B cell (primary cell): ENCODE measurements at regions not wholly inside any gene's neighbourhood (a gene's known extent, or its start where the extent isn't known, plus 50 kb on each side); places are given as distances from the start of the nearest gene placed in this dataset.

Experiments
- ATAC-seq: fragments of 200-7000 bp; cut with Tn5 transposase; one replicate; pipeline ENCODE4 v1.10.0; 2021; ENCODE audit warnings: low read depth, mild to moderate bottlenecking, moderate number of reproducible peaks, moderate library complexity
- CTCF ChIA-PET: fragments of 350-600 bp; sonication (Branson Sonifier 250); formaldehyde crosslinking; loops from one replicate; lab custom pipeline; 2021; ENCODE audit warnings: antibody characterized with exemption, inconsistent platforms; lab: Charles Lee
- POLR2A ChIA-PET: fragments of 350-600 bp; sonication (Branson Sonifier 250); formaldehyde crosslinking; loops from one replicate; lab custom pipeline; 2021; ENCODE audit warnings: antibody characterized with exemption; lab: Charles Lee
- DNase-seq: peaks from one replicate; pipeline ENCODE4 v3.0.0; 2013
- H2AFZ ChIP-seq: 2 replicates; pipeline ENCODE4 v1.6.1; 2012; ENCODE audit warnings: mild to moderate bottlenecking, low read depth, low read length; ENCODE audit not compliant: insufficient read depth, poor library complexity, severe bottlenecking
- H3K27ac ChIP-seq, 2 donors: 1 replicate in 1 of 2; 2 replicates in 1 of 2; pipeline ENCODE4 v1.5.1; 2012 to 2013; ENCODE audit warnings: low read length in 2 of 2, mild to moderate bottlenecking in 2 of 2, moderate library complexity in 1 of 2
- H3K27me3 ChIP-seq, 4 experiments: fragments of 200-600 bp in 1 of 4; sonication (generic) in 1 of 4; replicated peaks in 1 of 4; 1 replicate in 2 of 4; 2 replicates in 2 of 4; pipeline versions ENCODE4 v1.6.1 to v1.7.0; 2013 to 2016; ENCODE audit warnings: low read length in 3 of 4, mild to moderate bottlenecking in 2 of 4, mixed read lengths in 1 of 4, moderate library complexity in 1 of 4; ENCODE audit not compliant: insufficient read depth in 4 of 4, control insufficient read depth in 3 of 4; ENCODE audit errors: control extremely low read depth in 1 of 4
- H3K36me3 ChIP-seq, 2 experiments: replicated peaks in 1 of 2; 1 replicate in 1 of 2; 2 replicates in 1 of 2; pipeline versions ENCODE4 v1.6.1 to v1.7.1; 2013; ENCODE audit warnings: low read length in 1 of 2; ENCODE audit not compliant: insufficient read depth in 2 of 2, control insufficient read depth in 1 of 2; ENCODE audit errors: control extremely low read depth in 1 of 2, extremely low read depth in 1 of 2
- H3K4me1 ChIP-seq, 2 donors: fragments of 200-600 bp in 1 of 2; sonication (generic) in 1 of 2; 1 replicate in 1 of 2; 2 replicates in 1 of 2; pipeline versions ENCODE4 v1.5.1 to v1.6.1; 2013 to 2017; ENCODE audit warnings: low read length in 2 of 2; ENCODE audit not compliant: control insufficient read depth in 2 of 2, insufficient read depth in 2 of 2
- H3K4me2 ChIP-seq: replicated peaks from 2 replicates; pipeline ENCODE3; 2012; ENCODE audit warnings: mild to moderate bottlenecking, low read depth, low read length; ENCODE audit not compliant: poor library complexity, severe bottlenecking
- H3K4me3 ChIP-seq, 5 experiments: fragments of 200-600 bp in 1 of 5; sonication (generic) in 1 of 5; 1 replicate in 3 of 5; 2 replicates in 2 of 5; pipeline versions ENCODE4 v1.5.1 to v1.7.0; 2011 to 2016; ENCODE audit warnings: low read length in 4 of 5, mild to moderate bottlenecking in 4 of 5, low read depth in 2 of 5, control low read depth in 1 of 5, moderate library complexity in 1 of 5; ENCODE audit not compliant: insufficient read depth in 1 of 5; ENCODE audit errors: control extremely low read depth in 1 of 5, extremely low read depth in 1 of 5
- H3K79me2 ChIP-seq: fragments of 200-600 bp; sonication (generic); one replicate; pipeline ENCODE4 v1.6.0; 2016; ENCODE audit warnings: low read length; ENCODE audit not compliant: control insufficient read depth, insufficient read depth
- H3K9ac ChIP-seq: fragments of 200-600 bp; sonication (generic); 2 replicates; pipeline ENCODE4 v1.6.1; 2017; ENCODE audit warnings: mild to moderate bottlenecking, low read length, moderate library complexity
- H3K9me3 ChIP-seq, 3 donors: one replicate each; pipeline versions ENCODE4 v1.6.1 to v1.7.1; 2013; ENCODE audit warnings: low read length in 2 of 3; ENCODE audit not compliant: control insufficient read depth in 2 of 3, insufficient read depth in 1 of 3; ENCODE audit errors: control extremely low read depth in 1 of 3
- H4K20me1 ChIP-seq: 2 replicates; pipeline ENCODE4 v1.6.0; 2012; ENCODE audit warnings: mild to moderate bottlenecking, low read length; ENCODE audit not compliant: insufficient read depth, control insufficient read depth, poor library complexity, severe bottlenecking
- H3K27ac Mint-ChIP-seq: one replicate; pipeline ENCODE4 v1.8.0; 2021; ENCODE audit warnings: mixed read lengths
- H3K27me3 Mint-ChIP-seq: one replicate; pipeline ENCODE4 v1.8.0; 2021; ENCODE audit warnings: mixed read lengths
- H3K4me1 Mint-ChIP-seq: one replicate; pipeline ENCODE4 v1.8.0; 2021; ENCODE audit warnings: mixed read lengths
- H3K4me3 Mint-ChIP-seq: one replicate; pipeline ENCODE4 v1.8.0; 2021; ENCODE audit warnings: mixed read lengths
- H3K9me3 Mint-ChIP-seq: one replicate; pipeline ENCODE4 v1.8.0; 2022; ENCODE audit warnings: mixed read lengths; ENCODE audit not compliant: insufficient read depth
- EZH2 ChIP-seq: IDR thresholded peaks from 2 replicates; pipeline ENCODE4 v1.6.1; 2012; ENCODE audit warnings: borderline replicate concordance, low read depth, mild to moderate bottlenecking, moderate library complexity, low read length; ENCODE audit not compliant: insufficient read depth, poor library complexity, severe bottlenecking
- WGBS: methylation state at CpG from one replicate; pipeline ENCODE4 v1.1.5; 2013; ENCODE audit warnings: missing lambda C conversion rate; ENCODE audit not compliant: insufficient coverage; 5-methylcytosine and 5-hydroxymethylcytosine counted together
- intact Hi-C: fragments of 100-400 bp; cut with micrococcal nuclease; formaldehyde crosslinking; loops from one replicate; pipeline ENCODE4 v1.10.0; 2022
- TF ChIP-seq, protein P1 (sequence below): fragments of 200-600 bp; IDR thresholded peaks from one replicate; pipeline ENCODE4 v1.8.0; 2022; ENCODE audit warnings: antibody characterized with exemption, mild to moderate bottlenecking

DNA sequence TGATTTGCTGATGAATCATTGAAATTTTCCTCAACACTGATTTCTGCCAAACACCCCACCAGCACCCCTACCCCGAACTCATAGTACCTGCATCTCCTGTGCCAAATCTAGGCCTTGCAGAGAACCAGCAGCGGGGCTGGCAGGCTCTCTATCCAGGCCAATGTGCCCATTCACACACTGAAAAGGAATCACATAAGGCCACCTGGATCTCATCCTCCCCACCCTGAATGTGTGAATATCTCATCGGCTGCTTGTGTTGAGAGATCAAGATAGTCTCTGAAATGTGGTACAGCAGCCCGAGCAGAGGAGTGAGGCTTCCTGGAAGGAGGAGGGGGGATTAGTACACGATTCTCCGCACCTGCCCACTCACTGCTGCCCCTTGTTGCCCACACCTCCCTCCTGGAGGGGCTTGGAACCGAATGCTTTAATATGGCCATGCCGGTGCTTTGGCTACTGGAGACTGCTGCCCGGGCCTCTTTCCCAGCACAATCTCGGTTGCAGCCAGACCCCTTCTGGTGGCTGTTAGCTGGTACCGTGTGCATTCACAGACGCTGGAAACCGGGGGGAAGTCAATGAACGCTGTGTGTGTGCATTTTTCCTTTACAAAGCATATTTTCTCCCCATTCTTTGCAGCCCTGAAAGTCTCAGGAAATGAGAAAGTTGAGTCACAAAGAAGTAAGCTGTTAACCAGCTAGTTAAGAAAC lies 619.5 kb downstream of the MATN1 start:
- Mint-ChIP-seq H3K4me3 (no peak overlapping the region), H3K27me3 (peaks cover 29% of the 10 kb centered on the region), H3K4me1 (no peaks in the 10 kb centered on the region), H3K9me3 (no peaks in the 10 kb centered on the region), H3K27ac (no peak overlapping the region)
- H3K27me3 ChIP-seq: peaks cover 0 to 7% (median 1%) of the 10 kb centered on the region in 4 experiments
- TF ChIP-seq, protein P1, sequence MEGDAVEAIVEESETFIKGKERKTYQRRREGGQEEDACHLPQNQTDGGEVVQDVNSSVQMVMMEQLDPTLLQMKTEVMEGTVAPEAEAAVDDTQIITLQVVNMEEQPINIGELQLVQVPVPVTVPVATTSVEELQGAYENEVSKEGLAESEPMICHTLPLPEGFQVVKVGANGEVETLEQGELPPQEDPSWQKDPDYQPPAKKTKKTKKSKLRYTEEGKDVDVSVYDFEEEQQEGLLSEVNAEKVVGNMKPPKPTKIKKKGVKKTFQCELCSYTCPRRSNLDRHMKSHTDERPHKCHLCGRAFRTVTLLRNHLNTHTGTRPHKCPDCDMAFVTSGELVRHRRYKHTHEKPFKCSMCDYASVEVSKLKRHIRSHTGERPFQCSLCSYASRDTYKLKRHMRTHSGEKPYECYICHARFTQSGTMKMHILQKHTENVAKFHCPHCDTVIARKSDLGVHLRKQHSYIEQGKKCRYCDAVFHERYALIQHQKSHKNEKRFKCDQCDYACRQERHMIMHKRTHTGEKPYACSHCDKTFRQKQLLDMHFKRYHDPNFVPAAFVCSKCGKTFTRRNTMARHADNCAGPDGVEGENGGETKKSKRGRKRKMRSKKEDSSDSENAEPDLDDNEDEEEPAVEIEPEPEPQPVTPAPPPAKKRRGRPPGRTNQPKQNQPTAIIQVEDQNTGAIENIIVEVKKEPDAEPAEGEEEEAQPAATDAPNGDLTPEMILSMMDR: no peak
- no peak for TF ChIP-seq EZH2
- CTCF ChIA-PET: no interaction called here
- H3K27ac ChIP-seq: no peak overlapping the region
- ATAC-seq (no peak), DNase-seq (no peak)
- intact Hi-C loops: no loop called here
- H3K4me2 ChIP-seq: no peak overlapping the region
- no peaks in the 10 kb centered on the region for H3K36me3 ChIP-seq
- no peaks in the 10 kb centered on the region for H4K20me1 ChIP-seq
- H3K9ac ChIP-seq: no peak overlapping the region
- H3K9me3 ChIP-seq: no peaks in the 10 kb centered on the region
- no peak overlapping the region for H2AFZ ChIP-seq
- no peaks in the 10 kb centered on the region for H3K4me1 ChIP-seq
- POLR2A ChIA-PET: no interaction called here
- H3K79me2 ChIP-seq: no peaks in the 10 kb centered on the region
- WGBS: 73% methylated on average over 7 of the region's 14 CpGs
- no peak overlapping the region for H3K4me3 ChIP-seq

DNA sequence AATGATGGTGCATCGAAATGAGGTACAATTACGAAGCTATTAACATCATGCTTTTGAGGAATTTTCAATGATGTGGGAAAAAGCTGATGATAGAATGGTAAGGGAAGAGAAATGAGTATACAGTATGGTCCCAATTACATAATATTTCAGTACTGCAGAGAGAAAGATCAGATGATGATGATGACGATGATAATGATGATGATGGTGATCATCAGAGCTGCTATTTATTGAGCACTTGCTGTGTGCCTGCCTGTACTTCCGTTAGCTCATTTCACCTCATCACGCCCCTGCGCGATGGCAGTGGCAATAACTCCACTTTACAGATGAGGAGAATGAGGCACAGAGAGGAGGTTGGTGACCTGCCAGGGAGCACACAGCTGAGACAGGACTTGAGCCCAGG lies 620.8 kb downstream of the MATN1 start:
- Mint-ChIP-seq H3K27ac (no peak overlapping the region), H3K4me1 (no peaks in the 10 kb centered on the region), H3K4me3 (no peak overlapping the region), H3K9me3 (no peaks in the 10 kb centered on the region), H3K27me3 (peaks cover 23% of the 10 kb centered on the region)
- no peak for ATAC-seq
- H3K9me3 ChIP-seq: no peaks in the 10 kb centered on the region
- intact Hi-C loops: no loop called here
- no peaks in the 10 kb centered on the region for H3K4me1 ChIP-seq
- no peaks in the 10 kb centered on the region for H3K36me3 ChIP-seq
- H3K4me3 ChIP-seq: no peak overlapping the region
- H4K20me1 ChIP-seq: no peaks in the 10 kb centered on the region
- H3K4me2 ChIP-seq: no peak overlapping the region
- H3K27me3 ChIP-seq: peaks cover 0 to 4% (median 1%) of the 10 kb centered on the region in 4 experiments
- DNase-seq: no peak
- TF ChIP-seq EZH2: no peak
- TF ChIP-seq, protein P1: no peak
- POLR2A ChIA-PET: no interaction called here
- H3K27ac ChIP-seq: no peak overlapping the region
- H3K79me2 ChIP-seq: no peaks in the 10 kb centered on the region
- H2AFZ ChIP-seq: no peak overlapping the region
- H3K9ac ChIP-seq: no peak overlapping the region
- CTCF ChIA-PET: no interaction called here
- 100% methylated on average over 2 of the region's 7 CpGs for WGBS
